Tibial nerve (tissue), 4 donors: ENCODE measurements at regions not wholly inside any gene's neighbourhood (a gene's known extent, or its start where the extent isn't known, plus 50 kb on each side); places are given as distances from the start of the nearest gene placed in this dataset.
"Not testable (repeated sequence)": the region's sequence is repeated elsewhere in the genome, so short reads cannot be mapped to it uniquely, and the experiment has no call there.

Experiments
- DNase-seq, 2 donors: peaks; one replicate each; pipeline ENCODE4 v3.0.0-alpha.2; 2019; ENCODE audit warnings: low spot score in 2 of 2
- H3K27ac ChIP-seq, 4 donors: fragments of 200-600 bp; sonication (generic) in 3 of 4; one replicate each; pipeline ENCODE4 v1.5.1; 2017 to 2019; ENCODE audit warnings: mild to moderate bottlenecking in 1 of 4
- H3K27me3 ChIP-seq, 2 donors: fragments of 200-600 bp; sonication (generic) in 1 of 2; one replicate each; pipeline versions ENCODE4 v1.5.1 to v1.6.0; 2017 to 2019
- H3K36me3 ChIP-seq, 3 donors: fragments of 200-600 bp; sonication (generic); one replicate each; pipeline ENCODE4 v1.5.1; 2018 to 2019
- H3K4me1 ChIP-seq, 4 donors: fragments of 200-600 bp; sonication (generic) in 3 of 4; one replicate each; pipeline ENCODE4 v1.5.1; 2017 to 2019
- H3K4me3 ChIP-seq, 4 donors: fragments of 200-600 bp; sonication (generic) in 3 of 4; one replicate each; pipeline ENCODE4 v1.5.1; 2017 to 2019; ENCODE audit warnings: mild to moderate bottlenecking in 1 of 4, moderate library complexity in 1 of 4
- H3K9me3 ChIP-seq, 4 donors: fragments of 200-600 bp; sonication (generic) in 3 of 4; one replicate each; pipeline ENCODE4 v1.5.1; 2017 to 2019
- EP300 ChIP-seq, 2 donors: sonication (generic); formaldehyde crosslinking; IDR thresholded peaks; one replicate each; pipeline ENCODE4 v1.6.1; 2017; ENCODE audit warnings: antibody characterized with exemption in 2 of 2, mild to moderate bottlenecking in 1 of 2
- POLR2A ChIP-seq, 2 donors: fragments of 450-650 bp; IDR thresholded peaks; one replicate each; pipeline ENCODE4 v1.6.1; 2017; ENCODE audit warnings: antibody characterized with exemption in 2 of 2, mild to moderate bottlenecking in 2 of 2, moderate library complexity in 2 of 2
- WGBS, 2 donors: methylation state at CpG; one replicate each; pipeline ENCODE4 v1.1.5; 2018; 5-methylcytosine and 5-hydroxymethylcytosine counted together
- TF ChIP-seq, protein P1 (sequence below), 5 experiments: fragments of 200-600 bp in 3 of 5; fragments of 450-650 bp in 2 of 5; sonication (generic) in 3 of 5; IDR thresholded peaks; one replicate each; pipeline ENCODE4 v1.5.1; 2016 to 2019; ENCODE audit warnings: antibody characterized with exemption in 5 of 5, mild to moderate bottlenecking in 3 of 5, moderate library complexity in 2 of 5

DNA sequence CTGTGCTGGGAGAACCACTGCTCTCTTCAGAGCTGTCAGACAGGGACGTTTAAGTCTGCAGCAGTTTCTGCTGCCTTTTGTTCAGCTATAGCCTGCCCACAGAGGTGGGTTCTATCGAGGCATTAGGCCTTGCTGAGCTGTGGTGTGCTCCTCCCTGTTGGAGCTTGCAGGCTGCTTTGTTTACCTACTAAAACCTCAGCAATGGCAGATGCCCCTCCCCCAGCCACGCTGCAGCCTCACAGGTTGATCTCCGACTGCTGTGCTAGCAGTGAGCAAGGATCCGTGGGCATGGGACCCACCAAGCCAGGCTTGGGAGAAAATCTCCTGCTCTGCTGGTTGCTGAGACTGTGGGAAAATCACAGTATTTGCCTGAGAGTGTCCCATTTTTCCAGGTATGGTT is 133.8 kb upstream of the UBQLN2 start:
- TF ChIP-seq EP300 (IDR thresholded peaks at IDR 0.05) (no peak), POLR2A (IDR thresholded peaks at IDR 0.05) (no peak)
- TF ChIP-seq, protein P1, sequence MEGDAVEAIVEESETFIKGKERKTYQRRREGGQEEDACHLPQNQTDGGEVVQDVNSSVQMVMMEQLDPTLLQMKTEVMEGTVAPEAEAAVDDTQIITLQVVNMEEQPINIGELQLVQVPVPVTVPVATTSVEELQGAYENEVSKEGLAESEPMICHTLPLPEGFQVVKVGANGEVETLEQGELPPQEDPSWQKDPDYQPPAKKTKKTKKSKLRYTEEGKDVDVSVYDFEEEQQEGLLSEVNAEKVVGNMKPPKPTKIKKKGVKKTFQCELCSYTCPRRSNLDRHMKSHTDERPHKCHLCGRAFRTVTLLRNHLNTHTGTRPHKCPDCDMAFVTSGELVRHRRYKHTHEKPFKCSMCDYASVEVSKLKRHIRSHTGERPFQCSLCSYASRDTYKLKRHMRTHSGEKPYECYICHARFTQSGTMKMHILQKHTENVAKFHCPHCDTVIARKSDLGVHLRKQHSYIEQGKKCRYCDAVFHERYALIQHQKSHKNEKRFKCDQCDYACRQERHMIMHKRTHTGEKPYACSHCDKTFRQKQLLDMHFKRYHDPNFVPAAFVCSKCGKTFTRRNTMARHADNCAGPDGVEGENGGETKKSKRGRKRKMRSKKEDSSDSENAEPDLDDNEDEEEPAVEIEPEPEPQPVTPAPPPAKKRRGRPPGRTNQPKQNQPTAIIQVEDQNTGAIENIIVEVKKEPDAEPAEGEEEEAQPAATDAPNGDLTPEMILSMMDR (IDR thresholded peaks at IDR 0.05) = no peak
- WGBS, 2 donors = 27 to 40% methylated on average over 1 to 3 of the region's 5 CpGs
- Histone ChIP-seq H3K4me1 (no peaks in the 10 kb centered on the region), H3K36me3 (no peaks in the 10 kb centered on the region), H3K9me3 (peaks cover 0 to 5% (median 1%) of the 10 kb centered on the region in 4 donors), H3K4me3 (no peak overlapping the region), H3K27me3 (no peaks in the 10 kb centered on the region), H3K27ac (no peak overlapping the region)
- no peak for DNase-seq

DNA sequence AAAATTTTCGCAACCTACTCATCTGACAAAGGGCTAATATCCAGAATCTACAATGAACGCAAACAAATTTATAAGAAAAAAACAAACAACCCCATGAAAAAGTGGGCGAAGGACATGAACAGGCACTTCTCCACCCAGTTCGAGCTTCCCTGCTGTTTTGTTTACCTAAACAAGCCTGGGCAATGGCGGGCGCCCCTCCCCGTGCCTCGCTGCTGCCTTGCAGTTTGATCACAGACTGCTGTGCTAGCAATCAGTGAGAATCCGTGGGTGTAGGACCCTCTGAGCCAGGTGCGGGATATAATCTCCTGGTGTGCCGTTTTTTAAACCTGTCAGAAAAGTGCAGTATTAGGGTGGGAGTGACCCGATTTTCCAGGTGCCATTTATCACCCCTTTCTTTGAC is 111.4 kb upstream of the UBQLN2 start:
- DNase-seq, H3K27ac ChIP-seq, H3K27me3 ChIP-seq, H3K4me1 ChIP-seq, H3K36me3 ChIP-seq, H3K9me3 ChIP-seq, H3K4me3 ChIP-seq: not testable (repeated sequence)
- 86 to 92% methylated on average over 10 to 12 of the region's 12 CpGs for WGBS, 2 donors

DNA sequence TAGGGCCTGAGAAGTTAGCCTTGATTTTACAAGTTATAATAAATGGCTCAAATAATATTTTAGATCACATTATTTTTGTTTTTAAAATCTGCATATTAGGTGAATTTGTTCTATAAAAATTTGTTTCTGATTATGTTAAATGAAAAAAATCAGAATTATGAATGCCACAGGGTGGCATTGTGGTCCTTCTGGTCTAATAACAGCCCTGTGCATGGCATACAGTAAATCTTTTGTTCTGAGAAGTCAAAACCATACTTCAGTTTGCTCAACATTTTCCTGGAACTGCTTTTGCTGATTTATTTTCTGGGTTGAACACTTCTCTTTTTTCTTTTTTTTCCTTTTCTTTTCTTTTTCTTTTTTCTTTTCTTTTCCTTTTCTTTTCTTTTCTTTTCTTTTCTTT is 101.0 kb upstream of the UBQLN2 start:
- Histone ChIP-seq H3K4me1 (no peaks in the 10 kb centered on the region), H3K27ac (no peak overlapping the region), H3K4me3 (no peak overlapping the region), H3K9me3 (no peaks in the 10 kb centered on the region), H3K36me3 (no peaks in the 10 kb centered on the region), H3K27me3 (no peaks in the 10 kb centered on the region)
- no peak for DNase-seq
- TF ChIP-seq, protein P1 (IDR thresholded peaks at IDR 0.05) = peak in 2 of 5 experiments; percentile 7 to 27
- TF ChIP-seq EP300 (IDR thresholded peaks at IDR 0.05) = no peak

DNA sequence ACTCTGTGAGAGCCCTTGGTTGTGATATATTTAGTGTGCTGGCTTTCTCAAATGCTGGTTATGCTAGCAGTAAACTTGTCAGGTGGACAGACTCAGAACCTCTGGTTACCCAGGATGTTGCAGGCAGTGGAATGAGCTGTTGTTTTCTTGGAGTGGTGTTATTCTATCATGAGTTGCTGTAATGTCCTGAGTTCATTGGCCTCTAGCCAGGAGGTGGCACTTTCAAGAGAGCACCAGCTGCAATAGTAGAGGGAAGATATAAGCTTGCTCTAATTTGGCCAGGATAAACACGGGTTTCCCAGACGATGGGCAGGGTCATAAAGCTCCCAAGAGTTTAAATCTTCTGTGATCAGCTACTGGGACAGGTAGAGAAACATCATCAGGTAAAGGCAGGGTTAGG is 95.0 kb upstream of the UBQLN2 start:
- no peaks in the 10 kb centered on the region for H3K27me3 ChIP-seq
- no peak overlapping the region for H3K27ac ChIP-seq
- no peaks in the 10 kb centered on the region for H3K36me3 ChIP-seq
- DNase-seq = no peak
- H3K4me1 ChIP-seq = no peaks in the 10 kb centered on the region
- WGBS, 2 donors = 62 to 83% methylated on average over 2 of the region's 2 CpGs
- no peaks in the 10 kb centered on the region for H3K9me3 ChIP-seq
- TF ChIP-seq EP300 (IDR thresholded peaks at IDR 0.05) (no peak), POLR2A (IDR thresholded peaks at IDR 0.05) (no peak)
- TF ChIP-seq, protein P1 (IDR thresholded peaks at IDR 0.05) = no peak
- H3K4me3 ChIP-seq = no peak overlapping the region

DNA sequence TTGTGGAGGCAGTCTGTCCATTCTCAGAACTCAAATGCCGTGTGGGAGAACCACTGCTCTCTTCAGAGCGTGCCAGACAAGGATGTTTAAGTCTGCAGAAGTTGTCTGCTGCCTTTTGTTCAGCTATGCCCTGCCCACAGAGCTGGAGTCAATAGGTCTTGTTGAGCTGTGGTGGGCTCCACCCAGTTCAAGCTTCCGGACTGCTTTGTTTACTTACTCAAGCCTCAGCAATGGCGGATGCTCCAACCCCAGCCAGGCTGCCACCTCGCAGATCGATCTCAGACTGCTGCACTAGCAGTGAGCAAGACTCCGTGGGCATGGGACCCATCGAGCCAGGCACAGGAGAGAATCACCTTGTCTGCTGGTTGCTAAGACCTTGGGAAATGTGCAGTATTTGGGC is 68.5 kb upstream of the UBQLN2 start:
- not testable (repeated sequence) for H3K4me1 ChIP-seq, H3K27ac ChIP-seq, H3K36me3 ChIP-seq, DNase-seq, H3K27me3 ChIP-seq, H3K4me3 ChIP-seq
- 69 to 91% methylated on average over 6 to 8 of the region's 8 CpGs for WGBS, 2 donors
- peaks cover 0 to 12% (median 0%) of the 10 kb centered on the region in 4 donors for H3K9me3 ChIP-seq

DNA sequence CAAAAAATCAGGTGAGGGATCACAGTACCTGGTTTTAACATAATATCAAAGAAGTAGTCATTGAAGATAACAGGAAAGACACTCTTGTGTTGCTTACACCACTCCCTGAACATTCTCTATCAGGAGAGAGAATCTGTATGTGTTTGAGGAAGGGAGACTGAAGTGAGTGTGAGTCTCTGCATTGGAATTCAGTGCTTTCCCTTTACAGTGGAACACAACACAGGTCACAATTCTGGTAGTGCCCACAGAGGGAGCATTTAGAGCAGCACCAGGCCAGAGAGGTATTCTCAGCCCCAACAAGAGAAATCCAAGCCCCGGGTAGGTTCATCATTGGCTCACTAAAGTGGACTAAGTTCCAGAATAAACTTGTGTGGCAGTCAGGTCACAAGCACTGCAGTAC is 64.7 kb upstream of the UBQLN2 start:
- no peak for DNase-seq
- Histone ChIP-seq H3K27ac (no peak overlapping the region), H3K27me3 (no peaks in the 10 kb centered on the region), H3K4me3 (no peak overlapping the region), H3K4me1 (no peaks in the 10 kb centered on the region), H3K36me3 (no peaks in the 10 kb centered on the region), H3K9me3 (peaks cover 0 to 9% (median 0%) of the 10 kb centered on the region in 4 donors)
- no peak for TF ChIP-seq EP300 (IDR thresholded peaks at IDR 0.05)
- 87% methylated on average over 1 of the region's 1 CpG; no CpG with 5 or more reads in 1 of the 2 donors for WGBS, 2 donors

DNA sequence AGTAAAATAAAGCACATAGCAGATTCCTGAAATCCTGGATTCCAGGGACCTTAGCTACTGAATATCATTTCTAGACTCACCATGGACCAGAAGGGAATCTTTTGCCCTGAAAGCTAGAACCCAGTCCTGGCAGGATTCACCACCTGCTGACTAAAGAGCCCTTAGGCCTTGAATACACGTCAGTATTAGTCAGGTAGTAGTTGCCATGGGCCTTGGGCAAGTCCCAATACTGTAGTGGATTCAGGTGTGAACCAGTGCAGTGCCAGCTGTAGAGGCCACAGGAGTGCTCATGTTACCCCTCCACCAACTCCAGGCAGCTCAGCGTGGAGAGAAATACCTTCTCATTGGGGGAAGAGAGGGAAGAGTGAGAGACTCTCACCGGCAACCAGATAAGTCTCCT is 64.1 kb upstream of the UBQLN2 start:
- Histone ChIP-seq H3K36me3 (no peaks in the 10 kb centered on the region), H3K4me3 (no peak overlapping the region), H3K27ac (no peak overlapping the region), H3K9me3 (peaks cover 0 to 4% (median 0%) of the 10 kb centered on the region in 4 donors), H3K4me1 (no peaks in the 10 kb centered on the region), H3K27me3 (no peaks in the 10 kb centered on the region)
- DNase-seq = no peak
- no peak for TF ChIP-seq POLR2A (IDR thresholded peaks at IDR 0.05)
- 68 to 80% methylated on average over 2 to 3 of the region's 3 CpGs for WGBS, 2 donors
